ENCODE measurements at regions not wholly inside any gene's neighbourhood (a gene's known extent, or its start where the extent isn't known, plus 50 kb on each side); places are given as distances from the start of the nearest gene placed in this dataset.

DNA sequence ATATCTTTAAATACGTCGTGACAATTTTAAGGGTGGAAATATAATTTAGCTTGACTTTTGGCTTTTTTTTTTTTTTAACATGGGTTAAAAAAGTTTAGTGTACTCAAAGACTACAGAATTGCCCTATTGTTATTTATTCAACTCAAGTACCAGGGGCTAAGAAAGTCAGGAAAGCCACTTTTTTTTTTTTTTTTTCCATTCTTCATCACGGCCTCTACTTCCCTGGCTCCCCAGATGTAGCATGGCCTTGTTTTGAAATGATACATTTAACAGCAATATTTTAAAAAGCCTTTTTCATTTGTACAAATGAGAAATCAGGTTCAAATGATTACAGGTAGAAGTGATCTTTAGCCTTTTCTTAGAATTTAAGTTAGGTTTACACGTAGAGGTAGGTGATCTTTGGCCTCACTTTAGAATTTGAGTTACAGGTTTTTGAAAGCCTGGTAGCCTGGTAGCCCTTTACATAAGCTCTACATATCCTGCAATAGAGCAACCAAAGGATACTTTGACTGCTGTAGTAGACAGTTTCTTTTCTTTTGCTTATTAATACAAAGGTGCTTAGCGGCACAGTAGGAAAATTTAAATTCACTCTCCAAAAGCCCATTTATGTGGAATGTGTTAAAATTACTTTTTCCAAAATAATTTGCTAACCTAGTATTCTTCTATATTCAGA, 160.5 kb upstream of the MMS22L start:
- TF ChIP-seq, protein P1, sequence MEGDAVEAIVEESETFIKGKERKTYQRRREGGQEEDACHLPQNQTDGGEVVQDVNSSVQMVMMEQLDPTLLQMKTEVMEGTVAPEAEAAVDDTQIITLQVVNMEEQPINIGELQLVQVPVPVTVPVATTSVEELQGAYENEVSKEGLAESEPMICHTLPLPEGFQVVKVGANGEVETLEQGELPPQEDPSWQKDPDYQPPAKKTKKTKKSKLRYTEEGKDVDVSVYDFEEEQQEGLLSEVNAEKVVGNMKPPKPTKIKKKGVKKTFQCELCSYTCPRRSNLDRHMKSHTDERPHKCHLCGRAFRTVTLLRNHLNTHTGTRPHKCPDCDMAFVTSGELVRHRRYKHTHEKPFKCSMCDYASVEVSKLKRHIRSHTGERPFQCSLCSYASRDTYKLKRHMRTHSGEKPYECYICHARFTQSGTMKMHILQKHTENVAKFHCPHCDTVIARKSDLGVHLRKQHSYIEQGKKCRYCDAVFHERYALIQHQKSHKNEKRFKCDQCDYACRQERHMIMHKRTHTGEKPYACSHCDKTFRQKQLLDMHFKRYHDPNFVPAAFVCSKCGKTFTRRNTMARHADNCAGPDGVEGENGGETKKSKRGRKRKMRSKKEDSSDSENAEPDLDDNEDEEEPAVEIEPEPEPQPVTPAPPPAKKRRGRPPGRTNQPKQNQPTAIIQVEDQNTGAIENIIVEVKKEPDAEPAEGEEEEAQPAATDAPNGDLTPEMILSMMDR (conservative IDR thresholded peaks at IDR 0.05; ENCODE audit: low read depth, low read length): no peak
- TF ChIP-seq EZH2 (IDR thresholded peaks at IDR 0.05; ENCODE audit: borderline replicate concordance, low read depth, low read length, poor library complexity, severe bottlenecking): no peak
